Caco-2 (cell line): ENCODE measurements at regions not wholly inside any gene's neighbourhood (a gene's known extent, or its start where the extent isn't known, plus 50 kb on each side); places are given as distances from the start of the nearest gene placed in this dataset.
"Not testable (repeated sequence)": the region's sequence is repeated elsewhere in the genome, so short reads cannot be mapped to it uniquely, and the experiment has no call there.

Experiments
- BruUV-seq: library from RNA; stranded (reverse); fragments of 400-500 nt; replicated peaks from 2 replicates; lab custom pipeline; 2021; lab: Mats Ljungman, UMichigan
- CTCF ChIA-PET: fragments of 300-600 bp; sonication (Branson Sonifier 250); formaldehyde crosslinking; loops from one replicate; lab custom pipeline; 2022; ENCODE audit warnings: antibody characterized with exemption; lab: Charles Lee
- POLR2A ChIA-PET: fragments of 300-600 bp; sonication (Branson Sonifier 250); formaldehyde crosslinking; loops from one replicate; lab custom pipeline; 2022; ENCODE audit warnings: antibody characterized with exemption; lab: Charles Lee
- DNase-seq, 2 experiments: peaks; one replicate each; pipeline versions ENCODE4 v3.0.0 to v3.0.0-alpha.2; 2020 to 2022
- H3K27me3 ChIP-seq: replicated peaks from 2 replicates; pipeline ENCODE4 v1.6.0; 2011; ENCODE audit warnings: low read length; ENCODE audit not compliant: control insufficient read depth, insufficient read depth
- H3K36me3 ChIP-seq: 2 replicates; pipeline ENCODE4 v1.5.1; 2011; ENCODE audit warnings: low read length; ENCODE audit not compliant: control insufficient read depth, insufficient read depth
- H3K4me1 ChIP-seq: fragments of 250-450 bp; sonication (Bioruptor Pico); 2 replicates; pipeline ENCODE4 v1.5.1; 2020; ENCODE audit warnings: mild to moderate bottlenecking
- H3K4me3 ChIP-seq: 2 replicates; pipeline ENCODE4 v1.5.1; 2011; ENCODE audit warnings: low read depth, mild to moderate bottlenecking, control low read depth, low read length
- H3K9me3 ChIP-seq: fragments of 250-450 bp; sonication (Bioruptor Pico); 2 replicates; pipeline ENCODE4 v1.5.1; 2020; ENCODE audit warnings: mild to moderate bottlenecking, moderate library complexity
- H3K27ac Mint-ChIP-seq: one replicate; pipeline ENCODE4 v1.8.0; 2022; ENCODE audit warnings: mixed read lengths; ENCODE audit not compliant: unreplicated experiment
- H3K27me3 Mint-ChIP-seq: one replicate; pipeline ENCODE4 v1.8.0; 2022; ENCODE audit warnings: mixed read lengths; ENCODE audit not compliant: insufficient read depth, unreplicated experiment
- H3K36me3 Mint-ChIP-seq: one replicate; pipeline ENCODE4 v1.8.0; 2022; ENCODE audit warnings: mild to moderate bottlenecking, mixed read lengths; ENCODE audit not compliant: insufficient read depth, unreplicated experiment
- H3K4me1 Mint-ChIP-seq: one replicate; pipeline ENCODE4 v1.8.0; 2022; ENCODE audit warnings: low read depth, mixed read lengths; ENCODE audit not compliant: unreplicated experiment
- H3K4me3 Mint-ChIP-seq: one replicate; pipeline ENCODE4 v1.8.0; 2022; ENCODE audit warnings: mild to moderate bottlenecking, moderate library complexity, mixed read lengths; ENCODE audit not compliant: unreplicated experiment
- H3K9me3 Mint-ChIP-seq: one replicate; pipeline ENCODE4 v1.8.0; 2022; ENCODE audit warnings: mixed read lengths; ENCODE audit not compliant: unreplicated experiment
- intact Hi-C: fragments of 100-400 bp; cut with micrococcal nuclease; formaldehyde crosslinking; loops from one replicate; pipeline ENCODE4 v1.10.0; 2022; ENCODE audit not compliant: unreplicated experiment
- TF ChIP-seq, protein P1 (sequence below), 2 experiments: fragments of 200-600 bp in 1 of 2; IDR thresholded peaks; 1 replicate in 1 of 2; 2 replicates in 1 of 2; pipeline versions ENCODE4 v1.5.1 to v1.8.0; 2011 to 2022; ENCODE audit warnings: antibody characterized with exemption in 1 of 2, control low read depth in 1 of 2, inconsistent platforms in 1 of 2, low read depth in 1 of 2, low read length in 1 of 2, mild to moderate bottlenecking in 1 of 2, moderate library complexity in 1 of 2; ENCODE audit not compliant: insufficient read depth in 1 of 2, severe bottlenecking in 1 of 2, unreplicated experiment in 1 of 2

DNA sequence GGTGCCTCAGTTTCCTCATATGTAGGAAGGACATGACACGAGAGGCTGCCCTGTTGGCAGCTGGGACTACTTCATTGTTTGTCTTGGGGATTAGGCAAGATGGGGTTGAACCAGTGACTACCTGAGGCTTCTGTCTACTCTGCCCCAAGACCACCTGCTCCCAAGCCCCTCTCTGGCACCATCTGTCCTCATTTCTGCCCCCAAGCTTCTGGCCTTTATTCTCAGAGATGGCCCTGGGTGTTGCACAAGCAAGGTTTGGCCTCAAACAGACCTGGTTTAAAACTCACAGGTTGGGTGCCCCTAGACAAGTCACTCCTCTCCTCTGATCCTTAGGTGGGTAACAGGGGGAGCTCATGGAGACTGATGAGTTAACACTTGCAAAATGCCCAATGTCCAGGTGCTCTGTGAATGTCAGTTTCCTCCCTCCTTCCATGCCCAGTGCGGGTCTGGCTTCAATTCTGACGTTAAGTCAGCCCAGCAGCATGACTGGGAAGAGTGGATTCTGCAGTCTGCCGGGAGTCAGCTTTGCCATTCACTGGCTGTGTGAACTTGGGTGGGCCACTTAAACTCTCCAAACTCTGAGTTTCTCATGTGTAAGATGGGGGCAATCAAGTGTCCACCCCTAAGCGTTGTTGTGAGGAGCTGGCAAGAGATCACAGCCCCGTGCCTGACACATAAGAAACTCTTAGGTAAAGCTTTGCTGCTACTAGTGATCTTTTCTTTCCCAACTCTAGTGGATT lies 84.5 kb upstream of the TOX2 start:
- Mint-ChIP-seq H3K4me1 (no peaks in the 10 kb centered on the region), H3K27ac (no peak overlapping the region), H3K36me3 (no peaks in the 10 kb centered on the region), H3K9me3 (peaks cover 6% of the 10 kb centered on the region), H3K27me3 (peaks cover 30% of the 10 kb centered on the region), H3K4me3 (no peak overlapping the region)
- H3K4me1 ChIP-seq: no peaks in the 10 kb centered on the region
- BruUV-seq: no TSS peak
- peaks cover 2% of the 10 kb centered on the region; the same call in 1 of the 2 replicates for H3K27me3 ChIP-seq
- peak in 1 of 2 experiments; percentile 27 for DNase-seq
- no peaks in the 10 kb centered on the region for H3K36me3 ChIP-seq
- ChIA-PET POLR2A (no interaction called here), CTCF (interaction anchor here (0.9 kb wide), 1 partner anchor 10 kb away, joined by 3 read pairs; no protein-coding TSS in a partner anchor)
- H3K4me3 ChIP-seq: no peak overlapping the region
- TF ChIP-seq, protein P1, sequence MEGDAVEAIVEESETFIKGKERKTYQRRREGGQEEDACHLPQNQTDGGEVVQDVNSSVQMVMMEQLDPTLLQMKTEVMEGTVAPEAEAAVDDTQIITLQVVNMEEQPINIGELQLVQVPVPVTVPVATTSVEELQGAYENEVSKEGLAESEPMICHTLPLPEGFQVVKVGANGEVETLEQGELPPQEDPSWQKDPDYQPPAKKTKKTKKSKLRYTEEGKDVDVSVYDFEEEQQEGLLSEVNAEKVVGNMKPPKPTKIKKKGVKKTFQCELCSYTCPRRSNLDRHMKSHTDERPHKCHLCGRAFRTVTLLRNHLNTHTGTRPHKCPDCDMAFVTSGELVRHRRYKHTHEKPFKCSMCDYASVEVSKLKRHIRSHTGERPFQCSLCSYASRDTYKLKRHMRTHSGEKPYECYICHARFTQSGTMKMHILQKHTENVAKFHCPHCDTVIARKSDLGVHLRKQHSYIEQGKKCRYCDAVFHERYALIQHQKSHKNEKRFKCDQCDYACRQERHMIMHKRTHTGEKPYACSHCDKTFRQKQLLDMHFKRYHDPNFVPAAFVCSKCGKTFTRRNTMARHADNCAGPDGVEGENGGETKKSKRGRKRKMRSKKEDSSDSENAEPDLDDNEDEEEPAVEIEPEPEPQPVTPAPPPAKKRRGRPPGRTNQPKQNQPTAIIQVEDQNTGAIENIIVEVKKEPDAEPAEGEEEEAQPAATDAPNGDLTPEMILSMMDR (IDR thresholded peaks at IDR 0.05; ENCODE audit: insufficient read depth in 1 of 2, low read depth in 1 of 2, low read length in 1 of 2, severe bottlenecking in 1 of 2, unreplicated experiment in 1 of 2): no peak
- intact Hi-C loops: no loop called here
- H3K9me3 ChIP-seq: no peaks in the 10 kb centered on the region

DNA sequence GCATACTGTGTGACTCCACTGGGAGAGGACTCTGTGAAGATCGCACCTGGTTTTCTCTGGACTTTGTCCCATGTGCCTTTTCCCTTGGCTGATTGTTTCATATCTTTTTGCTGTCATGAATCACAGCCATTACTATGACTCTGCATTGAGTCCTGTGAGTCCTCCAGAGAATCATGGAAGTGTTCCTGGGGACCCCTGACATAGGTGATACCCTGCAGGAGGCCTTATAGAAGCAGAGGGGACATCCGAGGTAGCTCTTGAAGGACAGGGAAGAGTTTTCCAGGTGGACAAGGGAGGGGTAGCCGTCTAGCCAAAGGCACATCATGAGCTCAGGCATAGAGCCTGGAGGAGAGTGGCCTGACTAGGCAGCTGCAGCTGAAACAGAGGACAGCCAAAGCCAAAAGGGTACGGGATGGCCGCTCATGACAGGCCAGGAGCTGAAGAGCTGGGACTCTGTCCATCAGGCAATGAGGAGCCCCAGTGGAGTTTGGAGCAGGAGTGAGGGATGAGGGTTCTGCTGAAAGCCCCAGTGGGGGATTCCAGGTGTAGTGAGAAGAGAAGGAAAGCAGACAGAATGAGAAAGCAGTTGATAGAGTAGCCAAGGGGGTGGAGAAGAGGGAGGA lies 86.6 kb upstream of the TOX2 start:
- TF ChIP-seq, protein P1 (IDR thresholded peaks at IDR 0.05; ENCODE audit: insufficient read depth in 1 of 2, low read depth in 1 of 2, low read length in 1 of 2, severe bottlenecking in 1 of 2, unreplicated experiment in 1 of 2): no peak
- Mint-ChIP-seq H3K4me3 (no peak overlapping the region), H3K27me3 (peaks cover 23% of the 10 kb centered on the region), H3K27ac (no peak overlapping the region), H3K9me3 (peaks cover 6% of the 10 kb centered on the region), H3K36me3 (no peaks in the 10 kb centered on the region), H3K4me1 (no peaks in the 10 kb centered on the region)
- intact Hi-C loops: no loop called here
- no peaks in the 10 kb centered on the region for H3K36me3 ChIP-seq
- ChIA-PET CTCF (no interaction called here), POLR2A (no interaction called here)
- H3K27me3 ChIP-seq: peaks cover 2% of the 10 kb centered on the region; the same call in 1 of the 2 replicates
- no peaks in the 10 kb centered on the region for H3K4me1 ChIP-seq
- BruUV-seq: no TSS peak
- H3K4me3 ChIP-seq: no peak overlapping the region
- peak in 1 of 2 experiments; percentile 34 for DNase-seq
- no peaks in the 10 kb centered on the region for H3K9me3 ChIP-seq

DNA sequence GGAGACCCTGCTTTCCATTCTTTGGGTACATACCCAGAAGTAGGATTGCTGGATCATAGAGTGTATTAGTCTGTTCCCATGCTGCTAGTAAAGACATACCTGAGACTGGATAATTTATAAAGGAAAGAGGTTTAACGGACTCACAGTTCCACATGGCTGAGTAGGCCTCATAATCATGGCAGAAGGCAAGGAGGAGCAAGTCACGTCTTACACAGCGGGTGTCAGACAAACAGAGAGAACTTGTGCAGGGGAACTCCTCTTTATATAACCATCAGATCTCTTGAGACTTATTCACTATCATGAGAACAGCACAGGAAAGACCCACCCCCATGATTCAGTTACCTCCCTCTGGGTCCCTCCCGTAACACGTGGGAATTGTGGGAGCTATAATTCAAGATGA lies 87.7 kb upstream of the TOX2 start:
- H3K9me3 ChIP-seq, POLR2A ChIA-PET, DNase-seq, H3K9me3 Mint-ChIP-seq, H3K4me3 Mint-ChIP-seq, H3K27ac Mint-ChIP-seq, H3K27me3 ChIP-seq, BruUV-seq, H3K4me1 Mint-ChIP-seq, H3K36me3 ChIP-seq, H3K4me1 ChIP-seq, intact Hi-C loops, H3K4me3 ChIP-seq, H3K36me3 Mint-ChIP-seq, CTCF ChIA-PET: not testable (repeated sequence)
- H3K27me3 Mint-ChIP-seq: peaks cover 20% of the 10 kb centered on the region
